SK-N-SH treated with all-trans-retinoic acid at 6 μM for 48 hours (cell line): ENCODE measurements at regions not wholly inside any gene's neighbourhood (a gene's known extent, or its start where the extent isn't known, plus 50 kb on each side); places are given as distances from the start of the nearest gene placed in this dataset.
"Not testable (repeated sequence)": the region's sequence is repeated elsewhere in the genome, so short reads cannot be mapped to it uniquely, and the experiment has no call there.

Experiments
- ATAC-seq: fragments of 200-7000 bp; cut with Tn5 transposase; 3 replicates; pipeline ENCODE4 v1.9.1; 2020; ENCODE audit warnings: mild to moderate bottlenecking, moderate library complexity
- ARNTL ChIP-seq: fragments of 450-650 bp; formaldehyde crosslinking; IDR thresholded peaks from 2 replicates; pipeline ENCODE4 v1.5.0; 2020; ENCODE audit warnings: low read depth, mild to moderate bottlenecking, moderate library complexity, borderline replicate concordance
- CREB5 ChIP-seq: fragments of 250-450 bp; sonication (Bioruptor Pico); IDR thresholded peaks from 2 replicates; pipeline ENCODE4 v1.5.1; 2020; ENCODE audit warnings: low read depth, mild to moderate bottlenecking, moderate library complexity
- CSRNP3 ChIP-seq: fragments of 250-450 bp; sonication (Bioruptor Pico); IDR thresholded peaks from 2 replicates; pipeline ENCODE4 v1.5.1; 2021; ENCODE audit warnings: mild to moderate bottlenecking, moderate library complexity
- ESRRG ChIP-seq: fragments of 250-450 bp; sonication (Bioruptor Pico); IDR thresholded peaks from 2 replicates; pipeline ENCODE4 v1.6.1; 2021; ENCODE audit warnings: mild to moderate bottlenecking
- GLIS3 ChIP-seq: fragments of 250-450 bp; sonication (Bioruptor Pico); IDR thresholded peaks from 2 replicates; pipeline ENCODE4 v1.5.0; 2020; ENCODE audit warnings: mild to moderate bottlenecking, moderate library complexity
- ISL1 ChIP-seq: fragments of 250-450 bp; sonication (Bioruptor Pico); IDR thresholded peaks from 2 replicates; pipeline ENCODE4 v2.1.2; 2022; ENCODE audit warnings: mild to moderate bottlenecking, moderate library complexity
- OSR1 ChIP-seq: fragments of 250-450 bp; sonication (Bioruptor Pico); IDR thresholded peaks from 2 replicates; pipeline ENCODE4 v1.8.0; 2022; ENCODE audit warnings: moderate library complexity, mild to moderate bottlenecking, inconsistent platforms
- PATZ1 ChIP-seq: fragments of 250-450 bp; sonication (Bioruptor Pico); IDR thresholded peaks from 2 replicates; pipeline ENCODE4 v1.8.0; 2020; ENCODE audit warnings: mild to moderate bottlenecking, moderate library complexity, borderline replicate concordance
- POU6F1 ChIP-seq: fragments of 250-450 bp; sonication (Bioruptor Pico); IDR thresholded peaks from 2 replicates; pipeline ENCODE4 v1.8.0; 2021; ENCODE audit warnings: low read depth, mild to moderate bottlenecking, moderate library complexity, borderline replicate concordance
- PPARA ChIP-seq: fragments of 250-450 bp; sonication (Bioruptor Pico); IDR thresholded peaks from 2 replicates; pipeline ENCODE4 v1.5.0; 2020; ENCODE audit warnings: mild to moderate bottlenecking, borderline replicate concordance
- RARB ChIP-seq: fragments of 250-450 bp; sonication (Bioruptor Pico); IDR thresholded peaks from 2 replicates; pipeline ENCODE4 v1.8.0; 2021; ENCODE audit warnings: mild to moderate bottlenecking, moderate library complexity
- TCF4 ChIP-seq: fragments of 250-450 bp; sonication (Bioruptor Pico); IDR thresholded peaks from 2 replicates; pipeline ENCODE4 v1.8.0; 2021; ENCODE audit warnings: mild to moderate bottlenecking, moderate library complexity, borderline replicate concordance
- TOX ChIP-seq: fragments of 250-450 bp; sonication (Bioruptor Pico); IDR thresholded peaks from 2 replicates; pipeline ENCODE4 v1.8.0; 2021; ENCODE audit warnings: mild to moderate bottlenecking, moderate library complexity, borderline replicate concordance
- TSHZ2 ChIP-seq: fragments of 250-450 bp; sonication (Bioruptor Pico); IDR thresholded peaks from 2 replicates; pipeline ENCODE4 v1.5.0; 2020; ENCODE audit warnings: mild to moderate bottlenecking, moderate library complexity
- ZFP3 ChIP-seq: fragments of 250-450 bp; sonication (Bioruptor Pico); IDR thresholded peaks from 2 replicates; pipeline ENCODE4 v1.5.0; 2020; ENCODE audit warnings: mild to moderate bottlenecking, moderate library complexity
- ZFP30 ChIP-seq: fragments of 450-650 bp; formaldehyde crosslinking; IDR thresholded peaks from 2 replicates; pipeline ENCODE4 v1.5.0; 2022; ENCODE audit warnings: mild to moderate bottlenecking, moderate library complexity
- ZNF565 ChIP-seq: fragments of 450-650 bp; formaldehyde crosslinking; conservative IDR thresholded peaks from 2 replicates; pipeline ENCODE4 v1.5.0; 2020; ENCODE audit warnings: low read depth, mild to moderate bottlenecking, moderate library complexity
- ZNF70 ChIP-seq: fragments of 450-650 bp; formaldehyde crosslinking; IDR thresholded peaks from 2 replicates; pipeline ENCODE4 v1.5.0; 2020; ENCODE audit warnings: mild to moderate bottlenecking, moderate library complexity
- ZNF8 ChIP-seq: fragments of 450-650 bp; formaldehyde crosslinking; IDR thresholded peaks from 2 replicates; pipeline ENCODE4 v1.5.0; 2020; ENCODE audit warnings: mild to moderate bottlenecking, moderate library complexity

GRCh38 chr4:170682558-170683294, 593.0 kb upstream of the AADAT start:
- no peak for ATAC-seq
- TF ChIP-seq PATZ1 (CRISPR knock-in tag), result no peak
- no peak for TF ChIP-seq TOX
- no peak for TF ChIP-seq ZFP30 (CRISPR knock-in tag)
- TF ChIP-seq GLIS3 (CRISPR knock-in tag), result no peak
- TF ChIP-seq CREB5 (CRISPR knock-in tag), result no peak
- no peak for TF ChIP-seq POU6F1
- no peak for TF ChIP-seq ISL1 (CRISPR knock-in tag)
- no peak for TF ChIP-seq PPARA (CRISPR knock-in tag)
- no peak for TF ChIP-seq ZFP3 (CRISPR knock-in tag)
- TF ChIP-seq TSHZ2 (CRISPR knock-in tag), result no peak
- no peak for TF ChIP-seq ARNTL
- TF ChIP-seq ZNF8, result no peak
- TF ChIP-seq ZNF565 (CRISPR knock-in tag), result no peak
- no peak for TF ChIP-seq ESRRG (CRISPR knock-in tag)

GRCh38 chr4:170682087-170682486, 592.3 kb upstream of the AADAT start:
- ATAC-seq, result not testable (repeated sequence)

GRCh38 chr4:170675568-170676262, 586.0 kb upstream of the AADAT start:
- no peak for TF ChIP-seq OSR1
- no peak for TF ChIP-seq ZFP3 (CRISPR knock-in tag)
- no peak for TF ChIP-seq TSHZ2 (CRISPR knock-in tag)
- TF ChIP-seq POU6F1, result no peak
- no peak for TF ChIP-seq ESRRG (CRISPR knock-in tag)
- TF ChIP-seq RARB (CRISPR knock-in tag), result no peak
- TF ChIP-seq ISL1 (CRISPR knock-in tag), result no peak
- TF ChIP-seq ZNF70, result no peak
- no peak for TF ChIP-seq ZNF8
- no peak for TF ChIP-seq CREB5 (CRISPR knock-in tag)
- no peak for TF ChIP-seq TCF4 (CRISPR knock-in tag)
- no peak for TF ChIP-seq TOX
- TF ChIP-seq GLIS3 (CRISPR knock-in tag), result no peak
- TF ChIP-seq PPARA (CRISPR knock-in tag), result no peak
- no peak for TF ChIP-seq ZNF565 (CRISPR knock-in tag)
- no peak for TF ChIP-seq CSRNP3 (CRISPR knock-in tag)
- peak; percentile 75 for ATAC-seq
